K562 (cell line): ENCODE measurements at regions not wholly inside any gene's neighbourhood (a gene's known extent, or its start where the extent isn't known, plus 50 kb on each side); places are given as distances from the start of the nearest gene placed in this dataset.

Experiments
- CBX5 ChIP-seq: IDR thresholded peaks from 2 replicates; pipeline ENCODE4 v1.6.1; 2014; ENCODE audit warnings: low read depth, borderline replicate concordance
- CEBPB ChIP-seq: fragments of 450-650 bp; IDR thresholded peaks from 2 replicates; pipeline ENCODE4 v1.6.1; 2016; ENCODE audit warnings: missing genetic modification characterization, missing compliant biosample characterization
- PTBP1 ChIP-seq: fragments of 200-400 bp; formaldehyde crosslinking; IDR thresholded peaks from 2 replicates; pipeline ENCODE4 v1.6.1; 2017; ENCODE audit warnings: low read depth, low read length
- RFX1 ChIP-seq: fragments of 450-650 bp; IDR thresholded peaks from 2 replicates; pipeline ENCODE4 v1.6.1; 2016; ENCODE audit warnings: mild to moderate bottlenecking, moderate library complexity
- RNF2 ChIP-seq: sonication (generic); IDR thresholded peaks from 2 replicates; pipeline ENCODE4 v1.6.1; 2016
- TF ChIP-seq, protein P1 (sequence below): fragments of 250-450 bp; sonication (Bioruptor Pico); IDR thresholded peaks from 2 replicates; pipeline ENCODE4 v1.5.0; 2020; ENCODE audit warnings: mild to moderate bottlenecking

DNA sequence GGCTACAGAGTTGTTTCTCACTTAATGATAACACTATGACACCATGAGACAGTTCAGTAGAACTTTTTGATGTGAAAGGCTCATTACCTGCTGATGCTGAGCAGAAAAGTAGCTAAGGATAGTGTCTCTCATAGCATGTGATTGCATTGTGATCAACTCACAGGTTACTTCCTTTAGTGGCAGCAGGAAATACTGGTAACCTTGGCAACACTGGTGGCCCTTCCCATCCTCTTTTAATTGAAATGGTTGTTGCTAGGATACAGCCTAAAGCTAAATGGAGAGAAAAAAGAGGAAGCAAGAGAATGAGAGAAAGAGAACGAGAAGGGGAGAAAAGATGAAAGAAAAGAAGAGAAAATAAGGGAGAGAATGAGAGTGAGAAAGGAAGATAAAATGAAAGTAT, 204.7 kb upstream of the GAP43 start:
- TF ChIP-seq, protein P1, sequence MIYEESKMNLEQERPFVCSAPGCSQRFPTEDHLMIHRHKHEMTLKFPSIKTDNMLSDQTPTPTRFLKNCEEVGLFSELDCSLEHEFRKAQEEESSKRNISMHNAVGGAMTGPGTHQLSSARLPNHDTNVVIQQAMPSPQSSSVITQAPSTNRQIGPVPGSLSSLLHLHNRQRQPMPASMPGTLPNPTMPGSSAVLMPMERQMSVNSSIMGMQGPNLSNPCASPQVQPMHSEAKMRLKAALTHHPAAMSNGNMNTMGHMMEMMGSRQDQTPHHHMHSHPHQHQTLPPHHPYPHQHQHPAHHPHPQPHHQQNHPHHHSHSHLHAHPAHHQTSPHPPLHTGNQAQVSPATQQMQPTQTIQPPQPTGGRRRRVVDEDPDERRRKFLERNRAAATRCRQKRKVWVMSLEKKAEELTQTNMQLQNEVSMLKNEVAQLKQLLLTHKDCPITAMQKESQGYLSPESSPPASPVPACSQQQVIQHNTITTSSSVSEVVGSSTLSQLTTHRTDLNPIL (CRISPR knock-in tag): no peak
- TF ChIP-seq RFX1: peak; percentile 45
- TF ChIP-seq CEBPB (tag): no peak
- TF ChIP-seq PTBP1: no peak
- TF ChIP-seq CBX5: no peak
- TF ChIP-seq RNF2: no peak
